ENCODE measurements at regions not wholly inside any gene's neighbourhood (a gene's known extent, or its start where the extent isn't known, plus 50 kb on each side); places are given as distances from the start of the nearest gene placed in this dataset.

DNA sequence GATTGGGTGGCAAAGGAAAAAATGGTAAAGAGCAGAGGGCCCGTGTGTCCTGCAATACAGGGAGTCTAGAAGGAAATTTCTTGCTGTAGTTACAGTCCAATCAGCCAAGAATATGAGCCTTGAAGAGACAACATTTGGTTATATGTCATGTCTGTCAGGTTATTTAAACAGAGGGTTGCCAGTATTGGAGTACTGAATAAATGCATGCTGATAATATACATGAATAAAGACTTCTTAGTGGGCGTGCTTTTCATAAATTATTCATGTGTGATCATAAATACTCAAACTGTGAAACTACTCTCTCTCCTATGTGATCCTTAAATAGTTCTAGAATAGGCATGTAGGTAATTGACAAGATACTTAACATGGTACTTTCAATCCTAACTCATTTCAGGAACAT is 249.0 kb downstream of the CRPPA start:
- no peak for DNase-seq (ENCODE audit: low read depth in 4 of 4, low spot score in 2 of 4)

- no peak for DNase-seq (ENCODE audit: low read depth in 4 of 4, low spot score in 2 of 4)
These were observed 249.4 kb downstream of the CRPPA start for GRCh38 chr7:16171928-16172327.

DNA sequence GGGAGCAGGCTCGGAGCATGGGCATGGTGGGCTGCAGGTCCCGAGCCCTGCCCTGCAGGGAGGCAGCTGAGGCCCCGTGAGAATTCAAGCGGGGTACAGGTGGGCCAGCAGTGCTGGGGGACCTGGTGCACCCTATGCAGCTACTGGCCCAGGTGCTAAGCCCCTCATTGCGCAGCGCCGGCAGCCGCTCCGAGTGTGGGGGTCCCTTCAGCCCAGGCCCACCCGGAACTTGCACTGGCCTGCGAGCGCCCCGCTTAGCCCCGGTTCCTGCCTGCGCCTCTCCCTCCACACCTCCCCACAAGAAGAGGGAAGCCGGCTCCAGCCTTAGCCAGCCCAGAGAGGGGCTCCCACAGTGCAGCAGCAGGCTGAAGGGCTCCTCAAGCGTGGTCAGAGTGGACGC is 250.7 kb downstream of the CRPPA start:
- DNase-seq (ENCODE audit: low read depth in 4 of 4, low spot score in 2 of 4) = no peak

- no peak for DNase-seq (ENCODE audit: low read depth in 4 of 4, low spot score in 2 of 4)
These were observed 251.8 kb downstream of the CRPPA start for GRCh38 chr7:16169537-16169936.

GRCh38 chr7:16167526-16167925 is 253.8 kb downstream of the CRPPA start:
- DNase-seq (ENCODE audit: low read depth in 4 of 4, low spot score in 2 of 4) = no peak

DNA sequence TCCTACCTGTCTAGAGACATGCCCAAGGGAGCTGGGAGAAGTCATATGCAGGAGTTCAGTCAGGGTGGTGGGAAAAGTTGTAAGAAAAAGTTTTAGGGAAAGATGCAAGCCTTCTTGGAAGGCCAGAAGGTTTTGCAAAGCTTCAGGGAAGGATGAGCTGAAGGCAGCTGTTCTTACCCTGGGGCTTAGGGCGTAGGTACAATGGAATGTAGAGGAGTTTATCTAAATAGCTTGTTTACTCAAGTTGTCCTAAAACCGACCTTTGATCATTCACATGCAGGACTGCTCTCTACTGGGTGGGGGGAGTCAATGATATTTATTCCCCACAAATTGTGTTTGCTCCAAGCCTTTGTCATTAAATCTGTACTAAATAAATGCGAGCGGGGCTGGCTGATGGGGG is 277.0 kb downstream of the CRPPA start:
- no peak for DNase-seq (ENCODE audit: low read depth in 4 of 4, low spot score in 2 of 4)

- no peak for DNase-seq (ENCODE audit: low read depth in 4 of 4, low spot score in 2 of 4)
These were observed 283.4 kb downstream of the CRPPA start for GRCh38 chr7:16137944-16138343.

DNA sequence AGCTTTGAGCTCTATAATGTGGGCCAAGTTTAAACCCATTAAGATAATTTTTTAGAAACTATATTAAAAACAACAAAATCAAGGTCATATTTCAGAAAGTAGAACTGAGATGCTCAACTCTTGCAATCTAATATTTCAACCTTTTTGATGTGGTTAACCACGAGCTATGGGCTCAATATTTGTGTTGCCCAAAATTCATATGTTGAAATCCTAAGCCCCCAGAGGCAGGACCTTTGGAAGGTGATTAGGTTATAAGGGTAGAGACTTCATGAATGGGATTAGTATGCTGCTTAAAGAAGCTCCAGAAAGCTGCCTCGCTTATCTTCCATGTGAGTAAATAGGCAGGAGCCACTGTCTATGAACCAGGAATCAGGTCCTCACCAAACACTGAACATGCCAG is 284.4 kb downstream of the CRPPA start:
- DNase-seq (ENCODE audit: low read depth in 4 of 4, low spot score in 2 of 4) = no peak

- no peak for DNase-seq (ENCODE audit: low read depth in 4 of 4, low spot score in 2 of 4)
These were observed 285.7 kb downstream of the CRPPA start for GRCh38 chr7:16135658-16136057.

GRCh38 chr7:16130111-16131110 is 290.9 kb downstream of the CRPPA start:
- no peak for DNase-seq (ENCODE audit: low read depth in 4 of 4, low spot score in 2 of 4)

DNA sequence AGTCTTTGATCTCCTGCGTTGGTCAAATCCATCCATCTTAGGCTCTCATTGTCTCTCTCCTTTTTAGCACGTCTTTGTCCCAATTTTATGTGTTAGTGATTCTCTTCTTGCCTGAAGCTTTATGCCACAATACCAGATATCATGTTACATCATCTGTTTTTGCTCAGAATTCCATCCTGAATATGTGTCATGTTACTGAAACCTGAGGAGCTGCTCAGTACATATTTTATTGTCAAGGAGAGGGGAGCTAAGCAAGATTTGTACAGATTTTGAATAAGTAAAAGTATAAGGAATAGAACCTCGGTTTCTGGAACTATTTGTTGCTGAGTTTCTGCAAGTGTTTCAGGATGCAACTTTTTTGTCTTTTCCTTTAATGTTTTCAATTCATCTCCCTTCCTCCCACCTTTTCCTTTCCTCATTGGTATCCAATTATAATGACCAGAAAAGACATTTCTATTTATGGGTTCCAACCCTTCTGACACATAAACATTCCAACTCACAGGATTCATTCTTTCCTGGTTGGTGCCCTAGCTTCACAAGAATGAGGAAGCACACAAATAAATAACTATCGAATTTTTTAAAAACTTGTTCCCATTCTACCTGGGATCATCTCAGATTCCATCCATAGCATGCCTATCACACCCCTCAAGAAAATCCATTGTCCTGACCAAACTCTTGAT is 291.8 kb downstream of the CRPPA start:
- DNase-seq (ENCODE audit: low read depth in 4 of 4, low spot score in 2 of 4) = no peak

- no peak for DNase-seq (ENCODE audit: low read depth in 4 of 4, low spot score in 2 of 4)
These were observed 298.1 kb downstream of the CRPPA start for GRCh38 chr7:16123117-16123770.

GRCh38 chr7:16121876-16122390 is 299.4 kb downstream of the CRPPA start:
- DNase-seq (ENCODE audit: low read depth in 4 of 4, low spot score in 2 of 4) = no peak

DNA sequence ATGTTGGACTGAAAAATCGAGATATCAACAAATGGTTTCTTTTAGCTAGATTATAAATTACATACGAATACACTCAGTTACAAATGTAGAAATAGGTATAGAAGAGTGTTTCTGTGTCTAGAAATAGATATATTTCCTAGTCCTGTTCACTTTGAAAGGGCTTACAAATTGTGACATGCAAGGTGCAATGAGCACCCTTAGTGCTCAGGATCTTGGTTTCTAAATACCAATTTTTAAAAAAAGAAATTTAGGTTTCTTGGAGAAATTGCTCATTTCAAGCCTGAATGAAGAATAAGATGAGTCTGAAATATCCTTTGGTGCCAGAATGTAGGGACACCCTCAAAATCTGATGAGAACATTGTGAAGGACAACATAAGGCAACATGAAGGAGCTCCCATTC is 306.0 kb downstream of the CRPPA start:
- DNase-seq (ENCODE audit: low read depth in 4 of 4, low spot score in 2 of 4) = no peak

DNA sequence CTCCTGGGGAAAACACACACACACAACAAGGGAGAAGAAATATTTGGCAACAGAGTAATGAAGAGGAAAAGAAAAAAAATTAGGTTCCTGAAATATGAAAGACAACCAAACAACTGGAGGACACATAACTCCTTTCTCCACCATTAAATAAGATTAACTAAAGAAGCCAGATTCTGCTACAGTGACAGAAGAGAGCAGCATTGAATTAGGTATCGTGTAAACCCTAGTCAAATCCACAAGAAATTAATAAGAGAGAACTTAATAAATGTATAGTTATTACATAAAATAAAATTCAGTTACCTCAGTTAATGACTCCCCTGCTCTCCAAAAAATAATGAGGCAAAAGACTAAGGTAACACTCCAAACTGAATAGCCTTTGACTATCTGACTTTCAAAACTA is 306.7 kb downstream of the CRPPA start:
- DNase-seq (ENCODE audit: low read depth in 4 of 4, low spot score in 2 of 4) = no peak

DNA sequence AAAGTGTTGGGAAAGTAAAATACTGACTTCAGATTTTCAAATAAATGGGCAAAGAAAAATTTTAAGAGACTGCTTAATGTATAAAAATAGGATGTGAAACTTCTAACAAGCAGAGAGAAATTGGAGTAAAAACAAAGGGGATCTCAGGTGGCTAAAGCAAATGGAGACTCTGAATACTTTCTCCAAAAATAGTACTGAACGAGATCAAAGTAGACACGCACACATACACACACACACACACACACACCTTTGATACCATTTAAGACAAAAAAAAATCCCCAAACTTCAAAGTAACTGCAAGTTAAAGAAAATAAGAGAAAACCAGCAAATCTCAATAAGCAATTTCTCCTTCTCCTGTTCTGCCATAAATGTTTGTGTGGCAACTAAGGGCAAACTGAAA is 307.3 kb downstream of the CRPPA start:
- no peak for DNase-seq (ENCODE audit: low read depth in 4 of 4, low spot score in 2 of 4)

DNA sequence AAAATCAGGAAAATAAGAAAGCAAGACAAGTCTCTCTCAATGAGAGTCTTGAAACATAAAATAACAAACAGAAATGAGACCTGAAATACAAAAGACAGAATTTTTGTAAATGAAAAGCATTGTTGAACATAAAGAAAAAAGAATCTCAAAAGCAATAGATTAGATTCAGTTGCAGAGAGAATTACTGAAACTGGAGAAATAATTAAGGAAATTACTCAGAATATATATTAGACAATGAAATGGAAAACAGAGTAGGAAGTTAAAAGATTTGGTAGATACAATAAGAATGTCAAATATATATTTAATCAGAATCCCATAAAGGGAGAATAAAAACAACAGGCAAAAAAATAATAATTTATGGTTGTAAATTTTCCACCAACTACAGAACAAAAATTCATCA is 308.3 kb downstream of the CRPPA start:
- no peak for DNase-seq (ENCODE audit: low read depth in 4 of 4, low spot score in 2 of 4)

GRCh38 chr7:16106869-16107268 is 314.5 kb downstream of the CRPPA start:
- no peak for DNase-seq (ENCODE audit: low read depth in 4 of 4, low spot score in 2 of 4)

- DNase-seq (ENCODE audit: low read depth in 4 of 4, low spot score in 2 of 4) = no peak
These were observed 315.0 kb downstream of the CRPPA start for GRCh38 chr7:16106300-16106699.

DNA sequence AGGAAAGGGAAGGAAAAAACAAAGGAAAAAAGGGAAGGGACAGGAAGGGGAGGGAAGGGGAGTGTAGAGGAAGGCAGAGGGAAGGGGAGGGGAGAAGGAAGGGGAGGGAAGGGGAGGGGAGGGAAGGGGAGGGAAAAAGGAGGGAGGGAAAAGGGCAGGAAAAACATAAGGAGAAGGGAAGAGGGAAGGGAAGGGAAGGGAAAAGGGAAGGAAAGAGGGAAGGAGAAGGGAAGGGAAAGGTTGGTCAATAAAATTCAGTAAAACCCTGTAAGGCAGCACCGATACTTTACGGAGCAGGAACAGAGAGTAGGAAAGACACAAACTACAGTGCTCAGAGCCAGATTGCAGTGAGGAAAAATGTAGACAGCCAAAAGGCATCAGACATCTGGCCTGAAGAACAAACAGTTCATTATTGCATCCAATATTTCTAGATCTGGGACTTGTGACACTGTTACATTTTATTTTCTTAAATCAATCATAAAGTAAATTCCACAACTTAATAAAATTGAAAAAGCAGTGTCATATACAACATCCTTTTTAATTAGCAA is 322.0 kb downstream of the CRPPA start:
- DNase-seq (ENCODE audit: low read depth in 4 of 4, low spot score in 2 of 4) = no peak
